Activated B cell treated with CpG ODN at 0.5 μM for 24 hours (primary cell): ENCODE measurements at regions not wholly inside any gene's neighbourhood (a gene's known extent, or its start where the extent isn't known, plus 50 kb on each side); places are given as distances from the start of the nearest gene placed in this dataset.

ENCODE experiments used
- ATAC-seq: fragments of 200-7000 bp; cut with Tn5 transposase; one replicate; pipeline ENCODE4 v1.10.0; 2021; ENCODE audit warnings: low read depth, mild to moderate bottlenecking, moderate library complexity
- CTCF ChIA-PET: fragments of 350-600 bp; sonication (Branson Sonifier 250); formaldehyde crosslinking; loops from one replicate; lab custom pipeline; 2021; ENCODE audit warnings: antibody characterized with exemption; lab: Charles Lee
- POLR2A ChIA-PET: fragments of 350-600 bp; sonication (Branson Sonifier 250); formaldehyde crosslinking; loops from one replicate; lab custom pipeline; 2021; ENCODE audit warnings: antibody characterized with exemption; lab: Charles Lee
- DNase-seq: peaks from one replicate; pipeline ENCODE4 v3.0.0; 2022
- H3K27ac Mint-ChIP-seq: one replicate; pipeline ENCODE4 v1.8.0; 2020; ENCODE audit warnings: mixed read lengths
- H3K27me3 Mint-ChIP-seq: one replicate; pipeline ENCODE4 v1.8.0; 2021; ENCODE audit warnings: mixed read lengths
- H3K36me3 Mint-ChIP-seq: one replicate; pipeline ENCODE4 v1.8.0; 2021; ENCODE audit warnings: low read depth, mixed read lengths
- H3K4me1 Mint-ChIP-seq: one replicate; pipeline ENCODE4 v1.8.0; 2021; ENCODE audit warnings: mixed read lengths
- H3K4me3 Mint-ChIP-seq: one replicate; pipeline ENCODE4 v1.8.0; 2020; ENCODE audit warnings: mild to moderate bottlenecking, mixed read lengths
- H3K9me3 Mint-ChIP-seq: one replicate; pipeline ENCODE4 v1.8.0; 2020; ENCODE audit warnings: mixed read lengths
- intact Hi-C: fragments of 100-400 bp; cut with micrococcal nuclease; formaldehyde crosslinking; loops from one replicate; pipeline ENCODE4 v1.15.1; 2024
- TF ChIP-seq, protein P1 (sequence below): fragments of 200-600 bp; IDR thresholded peaks from one replicate; pipeline ENCODE4 v1.8.0; 2022; ENCODE audit warnings: antibody characterized with exemption, mild to moderate bottlenecking

DNA sequence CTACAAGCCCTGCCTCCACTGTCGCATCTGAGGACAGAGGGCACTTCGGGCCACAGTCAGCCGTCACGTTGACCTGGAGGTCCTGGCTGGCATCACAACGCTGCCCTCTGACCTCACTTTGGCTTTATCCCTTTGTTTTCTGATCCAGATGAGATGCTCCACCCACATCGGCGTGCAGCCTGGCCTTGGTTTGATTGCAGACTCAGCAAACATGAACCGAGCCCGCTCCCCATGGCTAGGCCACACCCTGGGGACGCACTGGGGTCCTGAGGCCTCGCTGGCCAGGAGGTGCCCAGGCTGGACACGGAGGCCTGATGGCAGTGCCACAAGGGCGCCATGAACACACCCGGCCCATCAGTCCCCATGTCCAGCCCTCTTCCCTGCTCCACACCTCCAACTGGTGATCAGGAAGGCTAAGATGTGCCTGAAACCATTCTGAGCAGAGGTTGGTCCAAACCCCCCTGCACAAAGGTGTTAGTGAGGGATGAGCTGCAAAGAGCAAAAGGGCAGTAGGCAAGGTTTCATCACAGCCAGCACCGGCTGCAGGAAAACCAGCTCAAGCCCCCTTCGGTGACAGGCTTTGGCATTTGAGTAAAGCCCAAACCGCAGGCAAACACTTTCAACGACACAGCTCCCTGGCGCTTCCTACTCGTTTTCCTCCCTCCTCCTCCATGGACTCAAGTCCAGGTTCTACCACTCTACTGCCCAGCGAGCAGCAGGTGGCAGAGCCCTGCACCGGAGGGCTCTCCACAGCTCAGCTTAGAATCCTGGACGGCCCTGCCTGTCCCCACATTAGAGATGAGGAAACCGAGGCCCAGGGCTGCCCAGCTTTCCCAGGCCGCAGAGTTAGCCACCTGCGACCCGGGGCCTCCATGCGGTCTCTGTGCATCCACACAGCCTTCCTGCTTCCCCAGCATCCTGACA is 165.8 kb downstream of the NUP210 start:
- Mint-ChIP-seq H3K4me1 (no peaks in the 10 kb centered on the region), H3K27ac (no peak overlapping the region), H3K4me3 (no peak overlapping the region), H3K27me3 (peaks cover 24% of the 10 kb centered on the region), H3K36me3 (no peaks in the 10 kb centered on the region), H3K9me3 (no peaks in the 10 kb centered on the region)
- ATAC-seq (no peak), DNase-seq (no peak)
- TF ChIP-seq, protein P1, sequence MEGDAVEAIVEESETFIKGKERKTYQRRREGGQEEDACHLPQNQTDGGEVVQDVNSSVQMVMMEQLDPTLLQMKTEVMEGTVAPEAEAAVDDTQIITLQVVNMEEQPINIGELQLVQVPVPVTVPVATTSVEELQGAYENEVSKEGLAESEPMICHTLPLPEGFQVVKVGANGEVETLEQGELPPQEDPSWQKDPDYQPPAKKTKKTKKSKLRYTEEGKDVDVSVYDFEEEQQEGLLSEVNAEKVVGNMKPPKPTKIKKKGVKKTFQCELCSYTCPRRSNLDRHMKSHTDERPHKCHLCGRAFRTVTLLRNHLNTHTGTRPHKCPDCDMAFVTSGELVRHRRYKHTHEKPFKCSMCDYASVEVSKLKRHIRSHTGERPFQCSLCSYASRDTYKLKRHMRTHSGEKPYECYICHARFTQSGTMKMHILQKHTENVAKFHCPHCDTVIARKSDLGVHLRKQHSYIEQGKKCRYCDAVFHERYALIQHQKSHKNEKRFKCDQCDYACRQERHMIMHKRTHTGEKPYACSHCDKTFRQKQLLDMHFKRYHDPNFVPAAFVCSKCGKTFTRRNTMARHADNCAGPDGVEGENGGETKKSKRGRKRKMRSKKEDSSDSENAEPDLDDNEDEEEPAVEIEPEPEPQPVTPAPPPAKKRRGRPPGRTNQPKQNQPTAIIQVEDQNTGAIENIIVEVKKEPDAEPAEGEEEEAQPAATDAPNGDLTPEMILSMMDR = no peak
- ChIA-PET CTCF (no interaction called here), POLR2A (no interaction called here)
- intact Hi-C loops = no loop called here

DNA sequence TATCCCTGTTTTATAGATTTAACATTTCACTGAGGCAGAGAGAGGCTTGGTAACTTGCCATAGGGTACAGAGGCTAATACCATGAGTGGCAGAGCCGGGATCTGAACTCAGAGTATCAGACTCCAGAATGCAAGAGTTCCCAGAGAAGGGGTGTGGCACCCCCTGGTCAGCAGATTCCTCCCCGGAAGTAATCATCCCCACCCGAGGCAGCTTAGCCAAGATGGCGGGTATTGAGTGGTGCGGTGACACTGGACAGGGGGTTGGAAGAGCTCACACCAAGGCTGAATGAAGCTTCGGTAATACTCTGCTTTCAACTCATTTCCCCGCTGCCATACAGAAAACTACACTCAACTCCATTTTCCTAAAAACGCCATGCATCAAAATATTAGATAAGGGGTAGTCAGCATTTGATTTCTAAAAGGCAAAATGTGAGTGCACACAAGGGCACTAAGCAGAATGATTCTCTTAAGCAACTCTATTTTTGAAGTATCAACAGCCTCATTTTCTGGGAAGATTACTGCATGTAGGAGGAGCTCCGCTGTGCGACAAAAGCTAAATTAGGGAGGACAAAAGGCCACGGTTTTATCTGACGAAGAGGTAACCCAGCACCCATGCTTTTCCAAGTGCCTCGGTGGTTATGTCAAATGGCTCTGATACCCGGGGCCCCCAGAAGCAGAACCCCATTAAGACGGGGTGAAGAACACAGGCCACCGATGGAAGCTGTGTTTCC is 166.7 kb downstream of the NUP210 start:
- ChIA-PET CTCF (no interaction called here), POLR2A (no interaction called here)
- no peak overlapping the region for H3K27ac Mint-ChIP-seq
- no peak for DNase-seq
- H3K36me3 Mint-ChIP-seq = no peaks in the 10 kb centered on the region
- TF ChIP-seq, protein P1 = no peak
- no peak for ATAC-seq
- no peaks in the 10 kb centered on the region for H3K4me1 Mint-ChIP-seq
- no peak overlapping the region for H3K4me3 Mint-ChIP-seq
- intact Hi-C loops = no loop called here
- H3K27me3 Mint-ChIP-seq = peaks cover 21% of the 10 kb centered on the region
- H3K9me3 Mint-ChIP-seq = no peaks in the 10 kb centered on the region

DNA sequence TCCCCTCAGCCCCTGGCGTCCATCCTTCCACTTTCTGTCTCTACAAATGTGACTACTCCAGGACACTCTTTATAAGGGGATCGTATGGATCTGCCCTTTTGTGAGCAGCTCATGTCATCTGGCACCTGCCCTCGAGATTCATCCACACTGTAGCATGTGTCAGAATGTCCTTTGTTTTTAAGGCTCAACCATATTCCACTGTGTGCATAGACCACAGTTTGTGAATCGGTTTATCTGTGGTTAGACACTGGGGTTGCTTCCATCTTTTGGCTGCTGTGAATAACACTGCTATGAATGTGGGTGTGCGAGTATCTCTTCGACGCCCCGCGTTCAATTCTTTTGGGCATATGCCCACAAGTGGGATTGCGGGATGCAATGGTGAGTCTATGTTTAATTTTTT is 167.9 kb downstream of the NUP210 start:
- no peak for ATAC-seq
- Mint-ChIP-seq H3K4me3 (no peak overlapping the region), H3K27me3 (peaks cover 17% of the 10 kb centered on the region), H3K9me3 (no peaks in the 10 kb centered on the region), H3K36me3 (no peaks in the 10 kb centered on the region), H3K27ac (no peak overlapping the region), H3K4me1 (no peaks in the 10 kb centered on the region)
- TF ChIP-seq, protein P1 = no peak
- no peak for DNase-seq
- intact Hi-C loops = no loop called here
- ChIA-PET POLR2A (no interaction called here), CTCF (no interaction called here)

GRCh38 chr3:13251166-13251903 is 168.8 kb downstream of the NUP210 start:
- Mint-ChIP-seq H3K27ac (no peak overlapping the region), H3K9me3 (no peaks in the 10 kb centered on the region), H3K36me3 (no peaks in the 10 kb centered on the region), H3K4me3 (no peak overlapping the region), H3K4me1 (no peaks in the 10 kb centered on the region), H3K27me3 (peaks cover 17% of the 10 kb centered on the region)
- ChIA-PET CTCF (no interaction called here), POLR2A (no interaction called here)
- intact Hi-C loops = no loop called here
- DNase-seq (no peak), ATAC-seq (no peak)
- TF ChIP-seq, protein P1 = no peak
